Ascending aorta (tissue), 2 donors: ENCODE measurements at regions not wholly inside any gene's neighbourhood (a gene's known extent, or its start where the extent isn't known, plus 50 kb on each side); places are given as distances from the start of the nearest gene placed in this dataset.

Experiments used
- DNase-seq, 2 donors: peaks; one replicate each; pipeline ENCODE4 v3.0.0-alpha.2; 2019; ENCODE audit warnings: low spot score in 2 of 2
- H3K27ac ChIP-seq, 2 donors: fragments of 200-600 bp; sonication (generic); one replicate each; pipeline ENCODE4 v1.5.1; 2016 to 2017; ENCODE audit warnings: mild to moderate bottlenecking in 1 of 2
- H3K27me3 ChIP-seq: fragments of 200-600 bp; sonication (generic); one replicate; pipeline ENCODE4 v1.5.1; 2017
- H3K36me3 ChIP-seq, 2 donors: fragments of 200-600 bp; sonication (generic); one replicate each; pipeline ENCODE4 v1.5.1; 2016
- H3K4me1 ChIP-seq, 2 donors: fragments of 200-600 bp; sonication (generic); one replicate each; pipeline ENCODE4 v1.5.1; 2016 to 2017; ENCODE audit warnings: mild to moderate bottlenecking in 1 of 2
- H3K4me3 ChIP-seq, 2 donors: fragments of 200-600 bp; sonication (generic); one replicate each; pipeline ENCODE4 v1.5.1; 2016 to 2017; ENCODE audit warnings: mild to moderate bottlenecking in 1 of 2
- H3K9me3 ChIP-seq, 2 donors: fragments of 200-600 bp; sonication (generic); one replicate each; pipeline ENCODE4 v1.5.1; 2016
- intact Hi-C: fragments of 100-400 bp; cut with DNase I; formaldehyde crosslinking; loops from one replicate; pipeline ENCODE4 v1.15.1; 2023
- TF ChIP-seq, protein P1 (sequence below), 3 experiments: fragments of 200-600 bp in 2 of 3; fragments of 450-650 bp in 1 of 3; sonication (generic) in 2 of 3; IDR thresholded peaks; one replicate each; pipeline ENCODE4 v1.5.1; 2016 to 2019; ENCODE audit warnings: antibody characterized with exemption in 3 of 3, mild to moderate bottlenecking in 1 of 3, moderate library complexity in 1 of 3

DNA sequence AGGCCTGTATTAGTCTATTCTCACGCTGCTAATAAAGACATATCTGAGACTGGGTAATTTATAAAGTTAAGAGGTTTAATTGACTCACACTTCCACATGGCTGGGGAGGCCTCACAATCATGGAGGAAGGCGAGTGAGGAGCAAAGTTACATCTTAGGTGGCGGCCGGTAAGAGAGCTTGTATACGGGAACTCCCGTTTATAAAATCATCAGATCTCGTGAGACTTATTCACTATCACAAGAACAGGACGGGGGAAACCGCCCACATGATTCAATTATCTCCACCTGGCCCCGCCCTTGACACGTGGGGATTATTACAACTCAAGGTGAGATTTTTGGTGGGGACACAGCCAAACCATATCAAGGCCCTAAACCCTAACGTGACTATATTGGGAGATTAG lies 110.1 kb downstream of the LLPH start:
- Histone ChIP-seq H3K27ac (no peak overlapping the region), H3K4me1 (no peaks in the 10 kb centered on the region), H3K27me3 (no peaks in the 10 kb centered on the region), H3K9me3 (no peaks in the 10 kb centered on the region), H3K36me3 (no peaks in the 10 kb centered on the region), H3K4me3 (no peak overlapping the region)
- no peak for DNase-seq
- TF ChIP-seq, protein P1, sequence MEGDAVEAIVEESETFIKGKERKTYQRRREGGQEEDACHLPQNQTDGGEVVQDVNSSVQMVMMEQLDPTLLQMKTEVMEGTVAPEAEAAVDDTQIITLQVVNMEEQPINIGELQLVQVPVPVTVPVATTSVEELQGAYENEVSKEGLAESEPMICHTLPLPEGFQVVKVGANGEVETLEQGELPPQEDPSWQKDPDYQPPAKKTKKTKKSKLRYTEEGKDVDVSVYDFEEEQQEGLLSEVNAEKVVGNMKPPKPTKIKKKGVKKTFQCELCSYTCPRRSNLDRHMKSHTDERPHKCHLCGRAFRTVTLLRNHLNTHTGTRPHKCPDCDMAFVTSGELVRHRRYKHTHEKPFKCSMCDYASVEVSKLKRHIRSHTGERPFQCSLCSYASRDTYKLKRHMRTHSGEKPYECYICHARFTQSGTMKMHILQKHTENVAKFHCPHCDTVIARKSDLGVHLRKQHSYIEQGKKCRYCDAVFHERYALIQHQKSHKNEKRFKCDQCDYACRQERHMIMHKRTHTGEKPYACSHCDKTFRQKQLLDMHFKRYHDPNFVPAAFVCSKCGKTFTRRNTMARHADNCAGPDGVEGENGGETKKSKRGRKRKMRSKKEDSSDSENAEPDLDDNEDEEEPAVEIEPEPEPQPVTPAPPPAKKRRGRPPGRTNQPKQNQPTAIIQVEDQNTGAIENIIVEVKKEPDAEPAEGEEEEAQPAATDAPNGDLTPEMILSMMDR (IDR thresholded peaks at IDR 0.05), result no peak
- intact Hi-C loops, result no loop called here

DNA sequence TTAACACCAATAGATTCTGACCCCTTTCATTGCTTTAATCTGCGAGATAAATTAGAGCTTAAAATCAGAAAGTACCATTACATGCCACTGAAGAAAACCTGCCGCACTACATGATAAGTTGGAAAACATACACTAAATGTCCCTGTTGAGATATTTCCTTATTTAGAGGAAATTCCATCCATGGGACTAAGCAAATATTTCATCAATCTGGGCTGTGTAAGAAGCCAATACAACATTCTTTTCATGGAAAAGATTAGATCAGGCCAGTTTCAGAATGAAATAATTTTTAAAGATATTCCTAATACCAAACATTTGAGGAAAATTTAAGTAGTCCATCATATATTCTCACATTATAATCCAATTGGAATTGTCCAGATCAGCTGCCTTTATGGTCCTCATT lies 112.8 kb downstream of the LLPH start:
- H3K9me3 ChIP-seq, result no peaks in the 10 kb centered on the region
- no peak overlapping the region for H3K4me3 ChIP-seq
- intact Hi-C loops, result no loop called here
- TF ChIP-seq, protein P1 (IDR thresholded peaks at IDR 0.05), result no peak
- DNase-seq, result no peak
- no peaks in the 10 kb centered on the region for H3K27me3 ChIP-seq
- no peaks in the 10 kb centered on the region for H3K4me1 ChIP-seq
- H3K27ac ChIP-seq, result no peak overlapping the region
- no peaks in the 10 kb centered on the region for H3K36me3 ChIP-seq
